ENCODE measurements at regions not wholly inside any gene's neighbourhood (a gene's known extent, or its start where the extent isn't known, plus 50 kb on each side); places are given as distances from the start of the nearest gene placed in this dataset.

DNA sequence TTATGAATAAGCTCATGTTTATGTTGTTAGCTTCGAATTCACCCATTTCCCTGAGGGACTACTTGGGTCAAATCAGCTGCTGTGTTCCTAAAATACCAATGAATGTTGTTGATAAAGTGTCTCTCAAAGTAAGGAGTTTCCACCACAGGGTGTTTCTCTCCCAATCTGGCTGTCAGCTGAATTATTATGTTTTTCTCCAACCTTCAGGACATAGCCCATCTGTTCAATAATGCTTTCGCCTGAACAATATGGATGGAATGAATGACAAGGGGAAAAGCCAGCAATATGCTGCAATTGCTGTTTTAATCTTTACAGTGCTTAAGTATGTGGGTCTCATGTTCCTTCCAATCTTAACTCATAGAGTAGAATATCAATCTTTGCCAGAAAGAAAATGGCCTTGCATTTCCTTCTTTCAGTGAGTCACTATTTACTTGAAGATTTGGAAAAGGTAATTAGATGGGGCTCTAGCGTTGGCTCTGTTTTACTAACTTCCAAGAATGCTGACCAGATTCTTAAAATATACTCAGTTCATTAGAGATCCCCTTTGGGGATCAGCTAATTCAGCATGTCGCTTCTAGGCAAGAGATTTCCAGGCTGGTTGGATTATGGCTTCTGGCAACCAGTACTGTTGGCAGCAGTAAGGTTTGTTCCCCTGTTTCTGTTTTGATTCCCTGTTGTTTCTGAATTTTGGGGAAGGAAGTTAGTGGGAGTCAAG lies 410.5 kb downstream of the PPP3CA start:
- no peak for TF ChIP-seq CTCF (IDR thresholded peaks at IDR 0.05)
- no peak for TF ChIP-seq POLR2A (IDR thresholded peaks at IDR 0.05)

All from thyroid gland (tissue), 4 donors.